Motor neuron (in vitro differentiated cells): ENCODE measurements at regions not wholly inside any gene's neighbourhood (a gene's known extent, or its start where the extent isn't known, plus 50 kb on each side); places are given as distances from the start of the nearest gene placed in this dataset.
A peak's percentile ranks its signal among the peaks of the same experiment; 100 is the strongest.

Source experiments
- ATAC-seq, 8 experiments: fragments of 200-7000 bp; cut with Tn5 transposase; replicated peaks in 6 of 8; 2 replicates each; pipeline ENCODE4 v1.8.0; 2021; ENCODE audit warnings: mild to moderate bottlenecking in 8 of 8, moderate library complexity in 8 of 8
- H3K27ac ChIP-seq, 2 donors: fragments of 250-450 bp; sonication (Bioruptor Pico); 2 replicates each; pipeline ENCODE4 v1.9.0; 2021; ENCODE audit warnings: antibody characterized with exemption in 2 of 2, mild to moderate bottlenecking in 2 of 2, moderate library complexity in 1 of 2
- H3K4me1 ChIP-seq, 2 donors: fragments of 250-450 bp; sonication (Bioruptor Pico); replicated peaks in 1 of 2; 2 replicates each; pipeline ENCODE4 v1.6.1; 2021; ENCODE audit warnings: antibody characterized with exemption in 2 of 2, mild to moderate bottlenecking in 2 of 2, moderate library complexity in 1 of 2
- H3K4me3 ChIP-seq, 5 donors: fragments of 250-450 bp; sonication (Bioruptor Pico); 2 replicates each; pipeline ENCODE4 v1.9.0; 2021; ENCODE audit warnings: antibody characterized with exemption in 5 of 5, mild to moderate bottlenecking in 5 of 5, moderate library complexity in 4 of 5
- WGBS, 10 experiments: fragments of 450-650 bp; shearing (Covaris generic); methylation state at CpG; one replicate each; pipeline ENCODE4 v1.0.0; 2022; 5-methylcytosine and 5-hydroxymethylcytosine counted together
- in situ Hi-C, 9 experiments: fragments of 400-800 bp; cut with MboI; loops; one replicate each; pipeline ENCODE4 v1.15.0; 2021; ENCODE audit warnings: low sequenced_read_pairs in 9 of 9, low pct_unique_long_range_greater_than_20kb in 2 of 9; ENCODE audit not compliant: unreplicated experiment in 9 of 9

DNA sequence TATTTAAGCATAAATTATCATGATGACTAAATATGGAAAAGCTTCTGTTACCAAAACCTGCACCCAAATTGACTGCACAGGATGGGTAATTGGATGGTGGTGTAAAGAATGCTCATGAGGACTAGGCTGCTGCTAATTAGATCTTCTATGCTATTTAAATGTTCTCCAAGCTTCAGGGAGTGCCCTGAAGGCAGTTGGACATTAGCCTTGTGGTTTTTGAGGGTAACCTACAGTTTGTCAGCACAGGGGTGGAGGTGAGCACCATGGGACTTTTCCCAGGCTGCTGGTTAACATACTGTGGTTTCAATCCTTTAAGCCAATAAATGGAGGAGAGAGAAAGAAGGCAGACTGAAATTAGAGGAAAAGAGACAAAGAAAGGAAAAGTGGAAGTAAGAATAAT lies 145.0 kb downstream of the WIF1 start:
- Histone ChIP-seq H3K27ac (no peak overlapping the region), H3K4me1 (no peaks in the 10 kb centered on the region), H3K4me3 (no peak overlapping the region)
- ATAC-seq = peak in 2 of 8 experiments; percentile 60 to 76
- in situ Hi-C loops = no loop called here

DNA sequence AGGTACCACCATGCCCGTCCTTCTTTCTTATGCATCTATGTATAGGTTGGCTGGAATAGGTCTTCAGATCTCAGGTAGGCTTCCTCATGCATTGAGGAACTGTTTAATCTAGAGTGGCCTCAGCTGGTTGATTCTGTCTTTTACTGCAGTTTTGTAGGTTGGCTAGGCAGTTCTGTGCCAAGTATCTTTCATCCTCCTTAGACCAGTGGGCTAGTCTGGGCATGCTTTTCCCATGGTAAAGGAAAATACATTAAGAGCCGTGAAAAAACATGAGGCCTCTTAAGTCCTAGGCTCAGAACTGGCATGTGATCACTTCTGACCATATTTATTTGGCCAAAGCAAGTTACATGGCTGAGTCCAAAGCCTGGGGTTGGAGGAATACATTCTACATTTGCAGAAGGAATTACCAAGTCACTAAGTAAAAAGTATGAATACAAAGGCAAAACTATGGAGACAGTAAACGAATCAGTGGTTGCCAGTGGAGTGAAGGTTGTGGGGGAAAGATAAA lies 137.3 kb downstream of the WIF1 start:
- in situ Hi-C loops = no loop called here
- Histone ChIP-seq H3K27ac (no peak overlapping the region), H3K4me3 (no peak overlapping the region), H3K4me1 (no peaks in the 10 kb centered on the region)
- 0 to 100% (median 37%) methylated on average over 1 to 3 of the region's 3 CpGs; no CpG with 5 or more reads in 2 of the 10 experiments for WGBS, 10 experiments
- ATAC-seq = peak in 1 of 8 experiments; percentile 96

DNA sequence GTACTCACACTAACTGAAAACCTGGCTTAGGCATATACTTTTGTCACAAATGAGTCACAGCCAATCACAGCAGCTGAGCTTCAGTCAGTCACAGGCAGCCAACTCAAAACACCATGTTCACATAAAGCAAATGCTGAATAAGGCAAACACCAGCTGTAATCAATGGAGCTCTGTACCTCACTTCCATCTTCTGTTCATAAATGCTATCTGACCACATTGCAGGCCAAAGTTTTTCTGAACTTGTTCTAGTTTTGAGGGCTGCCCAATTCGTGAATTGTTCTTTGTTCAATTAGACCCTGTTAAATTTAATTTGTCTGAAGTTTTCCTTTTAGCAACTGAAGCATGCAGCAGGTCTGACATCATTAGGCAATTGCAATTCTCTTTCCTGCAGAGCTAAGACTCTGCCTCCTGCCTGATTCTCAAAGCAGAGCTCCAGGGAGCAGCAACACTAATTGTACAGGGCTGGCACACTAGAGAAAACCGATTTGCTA lies 129.9 kb downstream of the WIF1 start:
- no peak for ATAC-seq
- Histone ChIP-seq H3K4me3 (no peak overlapping the region), H3K4me1 (no peaks in the 10 kb centered on the region), H3K27ac (no peak overlapping the region)
- in situ Hi-C loops = no loop called here
- 0 to 55% (median 8%) methylated on average over 1 to 2 of the region's 2 CpGs; no CpG with 5 or more reads in 2 of the 10 experiments for WGBS, 10 experiments

DNA sequence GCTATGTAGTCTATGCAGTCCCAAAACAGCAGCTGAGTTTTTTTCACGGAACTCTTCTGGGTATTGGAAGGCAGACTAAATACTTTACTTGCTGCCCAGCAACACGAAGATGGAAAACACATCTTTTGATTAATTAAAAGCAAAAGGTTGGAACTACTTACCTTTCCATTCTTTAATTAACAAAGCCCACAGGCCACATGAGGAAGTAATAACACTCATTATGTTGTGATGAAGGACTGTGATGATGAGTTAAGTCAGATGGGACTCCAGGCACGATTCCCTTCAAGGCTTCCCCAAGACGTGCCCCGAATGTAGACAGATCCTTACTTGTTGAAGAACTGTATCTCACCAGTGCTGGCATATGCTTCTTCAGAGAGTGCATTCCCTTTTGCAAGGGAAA lies 129.0 kb downstream of the WIF1 start:
- in situ Hi-C loops = no loop called here
- Histone ChIP-seq H3K4me3 (no peak overlapping the region), H3K4me1 (no peaks in the 10 kb centered on the region), H3K27ac (no peak overlapping the region)
- WGBS, 10 experiments = 0 to 58% (median 37%) methylated on average over 1 to 5 of the region's 5 CpGs; no CpG with 5 or more reads in 4 of the 10 experiments
- ATAC-seq = no peak

DNA sequence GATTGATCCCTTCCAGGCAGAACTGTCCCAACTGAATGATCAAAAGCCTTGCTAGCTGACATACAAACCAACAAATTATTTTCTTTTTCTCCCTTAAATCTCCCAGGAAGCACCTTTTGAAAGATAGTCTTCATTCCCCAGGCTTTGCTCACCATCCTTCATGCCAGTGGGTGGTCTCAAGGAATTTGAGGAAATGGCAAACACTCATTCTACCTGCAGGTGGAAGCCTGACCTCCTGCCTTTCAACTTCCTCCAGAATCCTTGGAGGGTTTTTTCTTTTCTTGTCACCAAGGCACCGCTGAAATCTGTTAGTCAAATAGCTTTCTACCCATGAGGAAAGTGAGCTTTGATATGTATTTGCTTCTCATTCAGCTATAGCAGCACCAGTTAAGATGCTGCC lies 128.5 kb downstream of the WIF1 start:
- no peak overlapping the region for H3K4me3 ChIP-seq
- 0 to 44% (median 0%) methylated on average over 1 of the region's 1 CpG; no CpG with 5 or more reads in 3 of the 10 experiments for WGBS, 10 experiments
- ATAC-seq = no peak
- H3K4me1 ChIP-seq = no peaks in the 10 kb centered on the region
- in situ Hi-C loops = no loop called here
- no peak overlapping the region for H3K27ac ChIP-seq

DNA sequence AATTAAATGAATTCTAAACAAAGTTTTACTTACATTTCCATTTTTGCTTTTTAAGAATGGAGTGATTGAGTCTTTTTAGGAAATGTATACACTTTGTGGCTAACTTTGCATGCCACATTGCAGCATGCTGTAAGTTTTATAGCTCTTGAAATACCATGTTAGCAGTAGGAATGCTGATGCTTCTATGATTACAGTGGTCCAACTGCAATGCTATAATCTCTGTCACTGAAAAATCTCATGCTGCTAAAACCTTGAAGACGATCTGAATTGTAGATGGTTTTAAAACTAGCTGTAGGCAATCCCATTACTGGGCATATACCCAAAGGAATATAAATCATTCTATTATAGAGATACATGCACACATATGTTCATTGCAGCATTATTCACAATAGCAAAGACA lies 127.6 kb downstream of the WIF1 start:
- in situ Hi-C loops = no loop called here
- no peak for ATAC-seq
- 0 to 100% (median 31%) methylated on average over 1 of the region's 1 CpG; no CpG with 5 or more reads in 4 of the 10 experiments for WGBS, 10 experiments

DNA sequence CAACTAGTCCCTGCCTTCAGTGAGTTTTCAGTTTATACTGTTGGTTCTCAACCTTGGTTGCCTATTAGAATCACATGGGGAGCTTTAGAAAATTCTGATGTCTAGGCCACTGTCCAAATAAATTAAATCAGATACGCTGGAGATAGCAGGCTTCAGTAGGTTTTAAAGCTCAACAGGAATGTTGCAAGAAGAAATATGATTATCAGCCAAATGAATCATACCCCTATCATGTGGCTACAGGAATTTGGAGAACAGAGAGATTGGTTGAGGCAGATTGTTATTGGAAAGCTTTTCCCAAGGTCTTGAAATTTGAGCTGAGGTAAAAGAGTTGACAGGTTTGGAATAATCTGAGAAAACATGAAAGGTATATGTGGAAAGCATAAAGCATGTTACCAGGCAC lies 125.3 kb downstream of the WIF1 start:
- in situ Hi-C loops = no loop called here
- WGBS, 10 experiments = 0 to 100% (median 62%) methylated on average over 1 of the region's 1 CpG; no CpG with 5 or more reads in 4 of the 10 experiments
- ATAC-seq = no peak

More for the DNA sequence above, 127.6 kb downstream of the WIF1 start:
- H3K27ac ChIP-seq = no peak overlapping the region
- no peak overlapping the region for H3K4me3 ChIP-seq
- H3K4me1 ChIP-seq = no peaks in the 10 kb centered on the region

DNA sequence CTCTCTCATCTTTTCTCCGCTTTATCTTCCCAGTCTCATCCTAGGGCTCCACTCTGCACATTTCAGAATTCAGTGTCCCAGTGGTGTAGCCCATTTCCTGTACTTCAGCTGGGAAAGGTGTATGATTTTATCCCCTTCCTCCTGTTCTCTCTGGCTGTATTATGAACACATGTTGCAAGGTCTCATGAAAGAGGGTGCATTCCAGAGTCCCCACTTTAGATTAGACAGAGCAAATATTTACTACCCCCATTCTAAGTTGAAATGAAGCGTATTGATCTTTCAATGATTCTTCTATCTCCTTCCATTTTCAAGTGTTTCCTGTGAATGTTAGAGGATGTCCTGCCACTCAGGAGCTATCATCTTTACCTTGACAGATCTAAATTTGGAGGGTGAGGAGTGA lies 123.2 kb downstream of the WIF1 start:
- no peak for ATAC-seq
- in situ Hi-C loops = no loop called here
- H3K4me1 ChIP-seq = no peaks in the 10 kb centered on the region
- WGBS, 10 experiments = 5 to 94% (median 67%) methylated on average over 1 to 2 of the region's 2 CpGs; no CpG with 5 or more reads in 1 of the 10 experiments
- H3K4me3 ChIP-seq = no peak overlapping the region
- H3K27ac ChIP-seq = no peak overlapping the region

More for the DNA sequence above, 125.3 kb downstream of the WIF1 start:
- Histone ChIP-seq H3K4me3 (no peak overlapping the region), H3K27ac (no peak overlapping the region), H3K4me1 (no peaks in the 10 kb centered on the region)

DNA sequence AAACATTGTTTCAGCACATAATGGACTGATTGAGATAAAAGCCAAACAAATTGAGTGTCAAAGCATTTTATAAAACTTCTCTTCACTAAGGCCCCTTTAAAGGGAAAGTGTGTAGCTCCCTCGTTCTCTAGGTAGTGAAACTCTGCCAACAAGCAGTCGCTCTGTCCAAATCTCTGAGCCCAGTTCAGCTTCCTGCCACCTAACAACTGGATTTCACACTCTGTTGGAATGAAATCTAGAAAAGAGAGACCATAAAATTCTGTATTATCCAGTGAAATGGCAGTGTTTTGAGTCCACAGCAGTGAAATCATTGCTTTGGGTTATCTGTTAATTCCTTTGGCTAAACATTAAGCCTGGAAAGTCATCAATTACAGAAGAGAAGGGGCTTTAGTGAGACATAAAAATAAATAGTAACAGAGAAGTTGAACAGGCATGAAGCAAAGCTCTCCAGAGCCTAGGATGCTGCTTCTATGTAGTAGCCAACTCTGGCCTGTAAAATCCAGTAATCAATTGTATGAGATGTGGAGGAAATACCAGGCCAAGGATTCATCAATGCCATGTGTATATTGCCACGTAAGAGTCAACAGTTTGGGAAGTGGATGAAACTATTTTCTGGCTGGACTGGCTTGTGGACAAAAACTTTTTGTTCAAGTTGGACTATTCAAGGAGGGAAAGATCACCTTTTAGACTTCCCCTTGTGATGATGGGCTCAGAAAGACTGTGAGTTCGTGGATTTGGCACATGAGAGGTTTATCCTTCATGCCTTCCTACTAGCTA lies 122.5 kb downstream of the WIF1 start:
- no peak for ATAC-seq
- 0 to 93% (median 53%) methylated on average over 1 to 4 of the region's 4 CpGs; no CpG with 5 or more reads in 1 of the 10 experiments for WGBS, 10 experiments
- Histone ChIP-seq H3K4me1 (no peaks in the 10 kb centered on the region), H3K27ac (no peak overlapping the region), H3K4me3 (no peak overlapping the region)
- in situ Hi-C loops = no loop called here

DNA sequence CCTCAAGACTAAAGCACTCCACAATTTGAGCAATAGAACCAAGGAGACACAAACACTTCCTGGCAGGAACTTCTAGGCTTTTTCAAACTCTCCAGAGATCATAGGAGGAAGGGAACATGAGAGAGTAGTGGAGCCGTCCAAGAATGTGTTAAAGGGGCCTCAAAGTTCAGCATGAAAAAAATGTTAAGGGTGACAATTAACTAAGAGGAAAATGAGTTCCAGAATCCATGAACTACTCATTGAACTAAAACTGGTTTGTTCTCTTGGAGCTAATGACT lies 122.0 kb downstream of the WIF1 start:
- Histone ChIP-seq H3K4me3 (no peak overlapping the region), H3K27ac (no peak overlapping the region), H3K4me1 (no peaks in the 10 kb centered on the region)
- 0 to 100% (median 56%) methylated on average over 1 of the region's 1 CpG; no CpG with 5 or more reads in 4 of the 10 experiments for WGBS, 10 experiments
- no peak for ATAC-seq
- in situ Hi-C loops = no loop called here
